ENCODE measurements at regions not wholly inside any gene's neighbourhood (a gene's known extent, or its start where the extent isn't known, plus 50 kb on each side); places are given as distances from the start of the nearest gene placed in this dataset.

GRCh38 chr2:53077413-53077812 lies 690.2 kb upstream of the CHAC2 start:
- intact Hi-C loops (cut with DNase I; ENCODE audit: low total_unique reads) (no loop called here), in situ Hi-C loops (cut with MboI; ENCODE audit: low pct_ligation_motif_present in 1 of 4, low pct_unique_long_range_greater_than_20kb in 1 of 4, low sequenced_read_pairs in 3 of 4) (no loop called here)
- Histone ChIP-seq H3K4me1 (no peaks in the 10 kb centered on the region), H3K9me3 (peaks cover 0 to 5% of the 10 kb centered on the region in 2 donors), H3K36me3 (no peaks in the 10 kb centered on the region), H3K27ac (no peak overlapping the region), H3K27me3 (no peaks in the 10 kb centered on the region), H3K4me3 (no peak overlapping the region)
- no peak for DNase-seq
- TF ChIP-seq POLR2AphosphoS5 (IDR thresholded peaks at IDR 0.05) (no peak), POLR2A (IDR thresholded peaks at IDR 0.05) (no peak), CTCF (IDR thresholded peaks at IDR 0.05) (no peak), EP300 (IDR thresholded peaks at IDR 0.05; ENCODE audit: low read depth) (no peak)

- WGBS, 2 donors (ENCODE audit: low coverage in 1 of 2) = 83 to 87% methylated on average over 1 of the region's 1 CpG
- H3K4me1 ChIP-seq = no peaks in the 10 kb centered on the region
- intact Hi-C loops (cut with DNase I; ENCODE audit: low total_unique reads) = no loop called here
- DNase-seq = no peak
- H3K27me3 ChIP-seq = no peaks in the 10 kb centered on the region
- H3K4me3 ChIP-seq = no peak overlapping the region
- TF ChIP-seq POLR2AphosphoS5 (IDR thresholded peaks at IDR 0.05) (no peak), EP300 (IDR thresholded peaks at IDR 0.05; ENCODE audit: low read depth) (no peak), CTCF (IDR thresholded peaks at IDR 0.05) (no peak), POLR2A (IDR thresholded peaks at IDR 0.05) (no peak)
- peaks cover 0 to 5% of the 10 kb centered on the region in 2 donors for H3K9me3 ChIP-seq
- H3K36me3 ChIP-seq = no peaks in the 10 kb centered on the region
- in situ Hi-C loops (cut with MboI; ENCODE audit: low pct_ligation_motif_present in 1 of 4, low pct_unique_long_range_greater_than_20kb in 1 of 4, low sequenced_read_pairs in 3 of 4) = no loop called here
- H3K27ac ChIP-seq = no peak overlapping the region
These were observed 691.8 kb upstream of the CHAC2 start for GRCh38 chr2:53075760-53076159.

GRCh38 chr2:53067533-53067932 lies 700.1 kb upstream of the CHAC2 start:
- H3K9me3 ChIP-seq = no peaks in the 10 kb centered on the region
- TF ChIP-seq POLR2A (IDR thresholded peaks at IDR 0.05) (no peak), CTCF (IDR thresholded peaks at IDR 0.05) (no peak), EP300 (IDR thresholded peaks at IDR 0.05; ENCODE audit: low read depth) (no peak), POLR2AphosphoS5 (IDR thresholded peaks at IDR 0.05) (no peak)
- H3K27me3 ChIP-seq = no peaks in the 10 kb centered on the region
- WGBS, 2 donors (ENCODE audit: low coverage in 1 of 2) = 50 to 69% methylated on average over 2 of the region's 2 CpGs
- intact Hi-C loops (cut with DNase I; ENCODE audit: low total_unique reads) = no loop called here
- in situ Hi-C loops (cut with MboI; ENCODE audit: low pct_ligation_motif_present in 1 of 4, low pct_unique_long_range_greater_than_20kb in 1 of 4, low sequenced_read_pairs in 3 of 4) = no loop called here
- no peak overlapping the region for H3K27ac ChIP-seq
- no peaks in the 10 kb centered on the region for H3K4me1 ChIP-seq
- H3K36me3 ChIP-seq = no peaks in the 10 kb centered on the region
- no peak for DNase-seq
- no peak overlapping the region for H3K4me3 ChIP-seq

- intact Hi-C loops (cut with DNase I; ENCODE audit: low total_unique reads) = no loop called here
- Histone ChIP-seq H3K4me1 (no peaks in the 10 kb centered on the region), H3K4me3 (no peak overlapping the region), H3K36me3 (no peaks in the 10 kb centered on the region), H3K27me3 (no peaks in the 10 kb centered on the region), H3K27ac (no peak overlapping the region), H3K9me3 (no peaks in the 10 kb centered on the region)
- WGBS, 2 donors (ENCODE audit: low coverage in 1 of 2) = 38 to 43% methylated on average over 2 of the region's 2 CpGs
- in situ Hi-C loops (cut with MboI; ENCODE audit: low pct_ligation_motif_present in 1 of 4, low pct_unique_long_range_greater_than_20kb in 1 of 4, low sequenced_read_pairs in 3 of 4) = no loop called here
- DNase-seq = no peak
- TF ChIP-seq CTCF (IDR thresholded peaks at IDR 0.05) (no peak), POLR2AphosphoS5 (IDR thresholded peaks at IDR 0.05) (no peak), POLR2A (IDR thresholded peaks at IDR 0.05) (no peak), EP300 (IDR thresholded peaks at IDR 0.05; ENCODE audit: low read depth) (no peak)
These were observed 700.5 kb upstream of the CHAC2 start for GRCh38 chr2:53067056-53067455.

Data from transverse colon (tissue), 4 donors.